Fibroblast of lung (primary cell): ENCODE measurements at regions not wholly inside any gene's neighbourhood (a gene's known extent, or its start where the extent isn't known, plus 50 kb on each side); places are given as distances from the start of the nearest gene placed in this dataset.

ENCODE experiments used
- DNase-seq, 2 donors: peaks; one replicate each; pipeline versions ENCODE4 v3.0.0 to v3.0.0-alpha.2; 2010; ENCODE audit warnings: low read depth in 2 of 2
- H2AFZ ChIP-seq: 2 replicates; pipeline ENCODE4 v1.5.1; 2012; ENCODE audit warnings: low read length, control low read depth, inconsistent platforms
- H3K27ac ChIP-seq: 2 replicates; pipeline ENCODE4 v1.5.1; 2011; ENCODE audit warnings: low read length, control low read depth; ENCODE audit not compliant: insufficient read depth
- H3K27me3 ChIP-seq: 2 replicates; pipeline ENCODE4 v1.5.1; 2011; ENCODE audit warnings: mild to moderate bottlenecking, low read length; ENCODE audit not compliant: control insufficient read depth, insufficient read depth
- H3K36me3 ChIP-seq: 2 replicates; pipeline ENCODE4 v1.5.1; 2011; ENCODE audit warnings: low read length; ENCODE audit not compliant: control insufficient read depth, insufficient read depth
- H3K4me1 ChIP-seq: 2 replicates; pipeline ENCODE4 v1.5.1; 2011; ENCODE audit warnings: low read length; ENCODE audit not compliant: control insufficient read depth, insufficient read depth; ENCODE audit errors: extremely low read depth
- H3K4me2 ChIP-seq: 2 replicates; pipeline ENCODE4 v1.5.1; 2011; ENCODE audit warnings: low read length, control low read depth; ENCODE audit not compliant: insufficient read depth; ENCODE audit errors: extremely low read depth
- H3K4me3 ChIP-seq, 4 experiments: fragments of 200-600 bp in 1 of 4; sonication (generic) in 1 of 4; replicated peaks in 1 of 4; 2 replicates each; pipeline ENCODE4 v1.5.1; 2011 to 2016; ENCODE audit warnings: low read length in 4 of 4, low read depth in 3 of 4, mild to moderate bottlenecking in 3 of 4, control low read depth in 2 of 4, inconsistent platforms in 1 of 4, mixed read lengths in 1 of 4; ENCODE audit not compliant: insufficient read depth in 1 of 4; ENCODE audit errors: control extremely low read depth in 1 of 4
- H3K79me2 ChIP-seq: 2 replicates; pipeline ENCODE4 v1.5.1; 2012; ENCODE audit warnings: mild to moderate bottlenecking, low read length, inconsistent platforms; ENCODE audit not compliant: control insufficient read depth, insufficient read depth
- H3K9ac ChIP-seq: 2 replicates; pipeline ENCODE4 v1.5.1; 2011; ENCODE audit warnings: mild to moderate bottlenecking, low read length, control low read depth; ENCODE audit not compliant: insufficient read depth
- H3K9me3 ChIP-seq: 2 replicates; pipeline ENCODE4 v1.5.1; 2012; ENCODE audit warnings: low read depth, low read length; ENCODE audit not compliant: control insufficient read depth, insufficient read depth
- H4K20me1 ChIP-seq: 2 replicates; pipeline ENCODE4 v1.5.1; 2011; ENCODE audit warnings: low read length; ENCODE audit not compliant: control insufficient read depth, insufficient read depth; ENCODE audit errors: extremely low read depth
- EZH2 ChIP-seq: IDR thresholded peaks from 2 replicates; pipeline ENCODE4 v1.5.1; 2012; ENCODE audit warnings: low read length, control low read depth, mild to moderate bottlenecking; ENCODE audit errors: missing control alignments
- TF ChIP-seq, protein P1 (sequence below), 2 donors: IDR thresholded peaks in 1 of 2; conservative IDR thresholded peaks in 1 of 2; 1 replicate in 1 of 2; 2 replicates in 1 of 2; pipeline ENCODE4 v1.5.1; 2011 to 2012; ENCODE audit warnings: low read length in 2 of 2, control low read depth in 1 of 2, inconsistent platforms in 1 of 2, low read depth in 1 of 2, mild to moderate bottlenecking in 1 of 2

DNA sequence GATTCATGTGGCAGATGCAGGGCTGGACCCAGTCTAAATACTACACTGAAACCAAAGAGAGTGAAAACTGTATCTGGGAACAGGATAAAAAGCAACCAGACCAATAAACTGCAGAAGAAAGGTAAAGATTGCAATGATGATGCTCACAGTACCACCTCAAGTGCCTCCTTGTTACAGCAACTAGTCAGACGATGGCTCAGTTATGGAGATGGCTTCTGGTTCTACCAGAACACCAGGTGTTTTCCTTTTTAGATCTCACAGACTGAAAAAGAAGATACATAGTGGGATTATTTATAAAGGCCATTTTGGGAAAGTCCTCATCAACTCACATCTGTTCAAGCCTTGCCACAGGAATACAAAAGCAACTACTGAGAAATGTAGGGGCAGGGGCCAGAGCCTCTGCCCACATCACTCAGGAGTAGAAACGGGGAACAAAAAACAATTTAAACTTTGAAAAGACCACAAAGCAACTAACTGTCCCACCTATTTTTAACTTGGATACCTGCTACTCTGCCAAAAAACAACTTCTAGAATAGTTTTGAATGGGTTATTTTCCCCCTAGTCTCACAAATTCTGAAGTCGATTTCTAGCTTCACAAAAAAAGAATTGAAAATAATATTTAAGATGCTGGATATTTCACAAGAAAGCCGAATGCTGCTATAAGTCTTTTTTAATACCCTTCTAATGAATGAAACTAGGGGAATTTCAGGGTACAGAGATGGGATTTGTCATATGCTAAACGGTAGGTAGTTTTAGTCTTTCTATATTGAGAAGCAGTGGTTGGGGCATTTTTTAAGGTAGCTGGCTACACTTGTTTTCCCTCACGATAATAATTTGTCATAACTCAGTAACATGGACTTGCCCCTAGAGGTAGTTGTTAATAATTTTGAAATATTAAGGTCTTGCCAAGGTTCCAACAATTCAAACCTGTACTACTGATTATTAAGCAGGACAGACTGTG is 197.2 kb upstream of the TMPO start:
- H3K4me2 ChIP-seq: no peak overlapping the region
- H3K79me2 ChIP-seq: no peaks in the 10 kb centered on the region
- no peak overlapping the region for H3K27ac ChIP-seq
- no peaks in the 10 kb centered on the region for H4K20me1 ChIP-seq
- no peak overlapping the region for H3K4me3 ChIP-seq
- H3K36me3 ChIP-seq: no peaks in the 10 kb centered on the region
- no peaks in the 10 kb centered on the region for H3K27me3 ChIP-seq
- H3K9ac ChIP-seq: no peak overlapping the region
- H2AFZ ChIP-seq: no peak overlapping the region
- no peaks in the 10 kb centered on the region for H3K9me3 ChIP-seq
- H3K4me1 ChIP-seq: no peaks in the 10 kb centered on the region
- no peak for DNase-seq
- no peak for TF ChIP-seq EZH2
- TF ChIP-seq, protein P1, sequence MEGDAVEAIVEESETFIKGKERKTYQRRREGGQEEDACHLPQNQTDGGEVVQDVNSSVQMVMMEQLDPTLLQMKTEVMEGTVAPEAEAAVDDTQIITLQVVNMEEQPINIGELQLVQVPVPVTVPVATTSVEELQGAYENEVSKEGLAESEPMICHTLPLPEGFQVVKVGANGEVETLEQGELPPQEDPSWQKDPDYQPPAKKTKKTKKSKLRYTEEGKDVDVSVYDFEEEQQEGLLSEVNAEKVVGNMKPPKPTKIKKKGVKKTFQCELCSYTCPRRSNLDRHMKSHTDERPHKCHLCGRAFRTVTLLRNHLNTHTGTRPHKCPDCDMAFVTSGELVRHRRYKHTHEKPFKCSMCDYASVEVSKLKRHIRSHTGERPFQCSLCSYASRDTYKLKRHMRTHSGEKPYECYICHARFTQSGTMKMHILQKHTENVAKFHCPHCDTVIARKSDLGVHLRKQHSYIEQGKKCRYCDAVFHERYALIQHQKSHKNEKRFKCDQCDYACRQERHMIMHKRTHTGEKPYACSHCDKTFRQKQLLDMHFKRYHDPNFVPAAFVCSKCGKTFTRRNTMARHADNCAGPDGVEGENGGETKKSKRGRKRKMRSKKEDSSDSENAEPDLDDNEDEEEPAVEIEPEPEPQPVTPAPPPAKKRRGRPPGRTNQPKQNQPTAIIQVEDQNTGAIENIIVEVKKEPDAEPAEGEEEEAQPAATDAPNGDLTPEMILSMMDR (conservative IDR thresholded peaks at IDR 0.05 in 1 of 2, IDR thresholded peaks at IDR 0.05 in 1 of 2; ENCODE audit: low read depth in 1 of 2, low read length in 2 of 2): no peak

DNA sequence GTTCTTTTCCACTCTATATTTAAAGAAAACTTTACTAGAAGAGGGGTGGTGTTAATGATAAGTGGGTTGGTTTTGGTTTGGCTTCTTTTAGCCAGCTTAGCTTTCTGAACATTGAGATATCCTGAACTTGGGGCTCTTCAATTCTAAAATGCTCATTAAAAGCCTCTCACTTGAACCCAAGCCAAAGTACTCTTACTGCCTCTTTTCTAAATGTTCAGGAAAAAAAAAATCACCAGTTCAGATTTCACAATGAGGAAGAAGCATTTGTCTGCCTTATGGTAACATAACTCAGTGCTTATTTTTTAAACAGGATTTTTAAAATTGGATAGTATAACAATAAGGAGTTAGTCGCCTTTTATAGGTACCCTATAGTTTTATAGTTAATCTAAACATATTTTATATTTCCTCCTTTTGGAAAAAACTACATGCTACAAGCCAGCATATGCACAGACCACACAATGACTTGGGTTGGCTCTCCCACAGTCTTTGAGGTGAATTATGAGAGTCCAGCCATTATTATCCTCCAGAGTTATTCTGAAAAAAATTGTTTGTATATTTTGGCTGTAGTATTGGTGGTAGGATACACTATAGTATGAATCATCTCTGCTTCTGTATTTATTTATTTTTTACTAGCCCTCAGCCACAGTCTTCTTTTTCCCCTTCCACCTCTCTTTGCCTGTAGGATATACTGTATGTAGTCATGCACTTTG is 195.5 kb upstream of the TMPO start:
- Histone ChIP-seq H3K36me3 (no peaks in the 10 kb centered on the region), H3K9me3 (no peaks in the 10 kb centered on the region), H3K4me2 (no peak overlapping the region), H3K27me3 (no peaks in the 10 kb centered on the region), H3K27ac (no peak overlapping the region), H4K20me1 (no peaks in the 10 kb centered on the region), H2AFZ (no peak overlapping the region), H3K4me1 (no peaks in the 10 kb centered on the region), H3K4me3 (no peak overlapping the region), H3K79me2 (no peaks in the 10 kb centered on the region), H3K9ac (no peak overlapping the region)
- no peak for TF ChIP-seq EZH2
- TF ChIP-seq, protein P1 (conservative IDR thresholded peaks at IDR 0.05 in 1 of 2, IDR thresholded peaks at IDR 0.05 in 1 of 2; ENCODE audit: low read depth in 1 of 2, low read length in 2 of 2): no peak
- peak; percentile 28 to 74 for DNase-seq

DNA sequence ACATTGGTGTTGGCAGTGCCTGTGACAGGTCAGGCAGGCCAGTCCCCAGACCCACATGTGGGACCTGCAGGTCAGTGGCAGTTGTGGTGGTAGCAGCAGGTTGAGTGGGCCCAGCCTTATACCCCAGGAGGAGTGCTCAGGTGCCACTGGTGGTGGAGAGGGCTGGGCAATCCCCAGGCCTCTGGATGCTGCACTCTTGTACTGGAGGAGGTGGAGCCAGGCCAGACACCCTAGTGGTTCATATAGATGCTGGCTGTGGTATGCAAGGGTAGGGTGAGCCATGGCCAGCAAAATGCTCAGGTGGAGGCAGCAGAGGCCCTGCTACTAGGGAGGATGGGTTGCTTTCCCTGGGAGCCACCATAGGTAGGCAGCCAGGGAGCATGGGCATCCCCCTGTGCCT is 190.4 kb upstream of the TMPO start:
- Histone ChIP-seq H3K9me3 (no peaks in the 10 kb centered on the region), H3K4me2 (no peak overlapping the region), H3K9ac (no peak overlapping the region)

More for the DNA sequence above, 190.4 kb upstream of the TMPO start:
- no peak overlapping the region for H2AFZ ChIP-seq
- no peak overlapping the region for H3K4me3 ChIP-seq
- no peaks in the 10 kb centered on the region for H3K4me1 ChIP-seq
- no peak for DNase-seq
- H3K27ac ChIP-seq: no peak overlapping the region
- H4K20me1 ChIP-seq: no peaks in the 10 kb centered on the region
- no peaks in the 10 kb centered on the region for H3K79me2 ChIP-seq
- H3K36me3 ChIP-seq: no peaks in the 10 kb centered on the region
- H3K27me3 ChIP-seq: no peaks in the 10 kb centered on the region
- TF ChIP-seq, protein P1 (conservative IDR thresholded peaks at IDR 0.05 in 1 of 2, IDR thresholded peaks at IDR 0.05 in 1 of 2; ENCODE audit: low read depth in 1 of 2, low read length in 2 of 2): no peak
- no peak for TF ChIP-seq EZH2
